Prostate gland (tissue), 2 donors: ENCODE measurements at regions not wholly inside any gene's neighbourhood (a gene's known extent, or its start where the extent isn't known, plus 50 kb on each side); places are given as distances from the start of the nearest gene placed in this dataset.
"Not testable (repeated sequence)": the region's sequence is repeated elsewhere in the genome, so short reads cannot be mapped to it uniquely, and the experiment has no call there.

Experiments used
- DNase-seq: peaks from one replicate; pipeline ENCODE4 v3.0.0-alpha.2; 2019; ENCODE audit warnings: low spot score
- H3K27ac ChIP-seq, 2 donors: fragments of 200-600 bp; sonication (generic); 2 replicates each; pipeline ENCODE4 v1.5.1; 2017 to 2019
- H3K27me3 ChIP-seq: fragments of 200-600 bp; sonication (generic); replicated peaks from 2 replicates; pipeline ENCODE4 v1.5.1; 2019; ENCODE audit not compliant: insufficient read depth
- H3K36me3 ChIP-seq, 2 donors: fragments of 200-600 bp; sonication (generic); 1 replicate in 1 of 2; 2 replicates in 1 of 2; pipeline versions ENCODE4 v1.5.1 to v1.8.1; 2017 to 2019
- H3K4me1 ChIP-seq: fragments of 200-600 bp; sonication (generic); replicated peaks from 2 replicates; pipeline ENCODE4 v1.5.1; 2019
- H3K4me3 ChIP-seq, 2 donors: fragments of 200-600 bp; sonication (generic); 2 replicates each; pipeline ENCODE4 v1.5.1; 2017 to 2019
- H3K9me3 ChIP-seq: fragments of 200-600 bp; sonication (generic); 2 replicates; pipeline ENCODE4 v1.5.1; 2017
- POLR2A ChIP-seq: fragments of 450-650 bp; IDR thresholded peaks from one replicate; pipeline ENCODE4 v1.6.1; 2016; ENCODE audit warnings: antibody characterized with exemption, mild to moderate bottlenecking
- POLR2AphosphoS5 ChIP-seq: sonication (generic); formaldehyde crosslinking; IDR thresholded peaks from one replicate; pipeline ENCODE4 v1.6.1; 2017; ENCODE audit warnings: antibody characterized with exemption
- WGBS: methylation state at CpG from one replicate; pipeline ENCODE4 v1.1.5; 2018; 5-methylcytosine and 5-hydroxymethylcytosine counted together
- intact Hi-C: fragments of 100-400 bp; cut with DNase I; formaldehyde crosslinking; loops from one replicate; pipeline ENCODE4 v1.14.2; 2022
- TF ChIP-seq, protein P1 (sequence below), 4 experiments: fragments of 200-600 bp in 2 of 4; fragments of 450-650 bp in 2 of 4; sonication (generic) in 2 of 4; IDR thresholded peaks; 1 replicate in 3 of 4; 2 replicates in 1 of 4; pipeline ENCODE4 v1.5.1; 2016 to 2019; ENCODE audit warnings: antibody characterized with exemption in 4 of 4, mild to moderate bottlenecking in 2 of 4, moderate library complexity in 2 of 4

DNA sequence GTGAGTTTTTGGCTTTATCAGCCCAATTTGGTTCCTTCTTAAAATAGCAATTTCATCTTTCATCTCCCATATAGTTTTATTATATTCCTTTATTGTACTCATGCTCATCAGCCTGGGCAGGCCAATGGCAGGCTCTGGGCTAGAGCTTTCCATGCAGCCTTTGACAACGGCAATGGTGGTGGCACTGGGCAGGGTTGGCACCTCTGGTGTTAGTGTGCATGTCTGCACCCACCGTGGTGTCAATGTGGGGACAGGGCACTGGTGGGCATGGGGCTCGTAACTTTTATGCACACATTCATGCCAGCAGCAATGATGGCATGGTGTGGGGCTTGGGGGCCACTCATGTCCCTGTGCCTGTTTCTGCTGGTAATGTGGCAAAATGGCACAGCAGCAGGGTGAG is 1305.4 kb downstream of the DSC3 start:
- intact Hi-C loops: no loop called here
- H3K27ac ChIP-seq: no peak overlapping the region
- TF ChIP-seq, protein P1, sequence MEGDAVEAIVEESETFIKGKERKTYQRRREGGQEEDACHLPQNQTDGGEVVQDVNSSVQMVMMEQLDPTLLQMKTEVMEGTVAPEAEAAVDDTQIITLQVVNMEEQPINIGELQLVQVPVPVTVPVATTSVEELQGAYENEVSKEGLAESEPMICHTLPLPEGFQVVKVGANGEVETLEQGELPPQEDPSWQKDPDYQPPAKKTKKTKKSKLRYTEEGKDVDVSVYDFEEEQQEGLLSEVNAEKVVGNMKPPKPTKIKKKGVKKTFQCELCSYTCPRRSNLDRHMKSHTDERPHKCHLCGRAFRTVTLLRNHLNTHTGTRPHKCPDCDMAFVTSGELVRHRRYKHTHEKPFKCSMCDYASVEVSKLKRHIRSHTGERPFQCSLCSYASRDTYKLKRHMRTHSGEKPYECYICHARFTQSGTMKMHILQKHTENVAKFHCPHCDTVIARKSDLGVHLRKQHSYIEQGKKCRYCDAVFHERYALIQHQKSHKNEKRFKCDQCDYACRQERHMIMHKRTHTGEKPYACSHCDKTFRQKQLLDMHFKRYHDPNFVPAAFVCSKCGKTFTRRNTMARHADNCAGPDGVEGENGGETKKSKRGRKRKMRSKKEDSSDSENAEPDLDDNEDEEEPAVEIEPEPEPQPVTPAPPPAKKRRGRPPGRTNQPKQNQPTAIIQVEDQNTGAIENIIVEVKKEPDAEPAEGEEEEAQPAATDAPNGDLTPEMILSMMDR (IDR thresholded peaks at IDR 0.05): no peak

DNA sequence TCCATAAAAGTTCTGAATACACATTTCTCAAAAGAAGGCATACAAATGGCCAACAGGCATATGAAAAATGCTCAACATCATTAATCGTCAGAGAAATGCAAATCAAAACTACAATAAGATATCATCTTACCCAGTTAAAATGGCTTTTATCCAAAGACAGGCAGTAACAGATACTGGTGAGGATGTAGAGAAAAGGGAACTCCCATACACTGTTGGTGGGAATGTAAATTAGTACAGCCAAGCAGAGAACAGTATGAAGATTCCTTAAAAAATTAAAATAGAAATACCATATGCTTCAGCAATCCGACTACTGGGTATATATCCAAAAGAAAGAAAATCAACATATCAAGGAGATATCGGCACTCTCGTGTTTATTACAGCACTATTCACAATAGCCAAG is 1312.5 kb downstream of the DSC3 start:
- TF ChIP-seq, protein P1 (IDR thresholded peaks at IDR 0.05): no peak
- TF ChIP-seq POLR2AphosphoS5: no peak
- TF ChIP-seq POLR2A: no peak
- Histone ChIP-seq H3K9me3 (no peaks in the 10 kb centered on the region), H3K4me3 (no peak overlapping the region), H3K27me3 (no peaks in the 10 kb centered on the region), H3K4me1 (no peaks in the 10 kb centered on the region), H3K27ac (no peak overlapping the region), H3K36me3 (no peaks in the 10 kb centered on the region)
- DNase-seq: no peak
- intact Hi-C loops: no loop called here
- 86% methylated on average over 4 of the region's 4 CpGs for WGBS

More for the DNA sequence above, 1305.4 kb downstream of the DSC3 start:
- Histone ChIP-seq H3K4me3 (no peak overlapping the region), H3K36me3 (no peaks in the 10 kb centered on the region), H3K27me3 (no peaks in the 10 kb centered on the region), H3K4me1 (no peaks in the 10 kb centered on the region), H3K9me3 (no peaks in the 10 kb centered on the region)
- no peak for DNase-seq
- WGBS: 100% methylated on average over 2 of the region's 3 CpGs

DNA sequence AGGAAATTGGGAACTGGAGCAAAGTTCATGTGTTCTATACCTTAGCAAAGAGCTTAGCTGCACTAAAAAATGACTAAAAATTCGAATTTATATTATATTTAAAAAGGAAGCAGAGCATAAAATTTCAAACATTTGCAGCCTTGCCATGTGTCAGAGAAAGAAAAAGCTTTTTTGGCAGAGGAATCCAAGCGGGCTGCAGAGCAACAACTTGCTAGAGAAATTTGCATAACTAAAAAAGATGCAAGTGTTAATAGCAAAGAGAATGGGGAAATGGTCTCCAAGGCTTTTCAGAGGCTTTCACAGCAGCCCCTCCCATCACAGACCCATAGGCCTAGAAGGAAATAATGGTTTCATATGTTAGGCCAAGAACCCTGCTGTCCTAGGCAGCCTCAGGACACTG is 1315.9 kb downstream of the DSC3 start:
- H3K4me3 ChIP-seq: no peak overlapping the region
- WGBS: 39% methylated on average over 2 of the region's 2 CpGs
- H3K36me3 ChIP-seq: no peaks in the 10 kb centered on the region
- H3K4me1 ChIP-seq: no peaks in the 10 kb centered on the region
- no peaks in the 10 kb centered on the region for H3K27me3 ChIP-seq
- TF ChIP-seq POLR2AphosphoS5: no peak
- TF ChIP-seq POLR2A: no peak
- TF ChIP-seq, protein P1 (IDR thresholded peaks at IDR 0.05): no peak
- no peak for DNase-seq
- intact Hi-C loops: no loop called here
- no peak overlapping the region for H3K27ac ChIP-seq
- no peaks in the 10 kb centered on the region for H3K9me3 ChIP-seq

DNA sequence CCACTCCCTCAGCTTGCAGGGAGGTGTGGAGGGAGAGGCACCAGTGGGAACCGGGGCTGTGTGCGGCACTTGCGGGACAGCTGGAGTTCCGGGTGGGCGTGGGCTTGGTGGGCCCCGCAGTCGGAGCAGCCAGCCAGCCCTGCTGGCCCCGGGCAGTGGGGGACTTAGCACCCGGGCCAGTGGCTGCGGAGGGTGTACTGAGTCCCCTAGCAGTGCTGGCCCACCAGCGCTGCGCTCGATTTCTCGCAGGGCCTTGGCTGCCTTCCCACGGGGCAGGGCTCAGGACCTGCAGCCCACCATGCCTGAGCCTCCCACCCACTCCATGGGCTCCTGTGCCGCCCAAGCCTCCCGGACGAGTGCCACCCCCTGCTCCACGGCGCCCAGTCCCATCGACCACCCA is 1319.1 kb downstream of the DSC3 start:
- H3K27ac ChIP-seq, H3K4me1 ChIP-seq, H3K36me3 ChIP-seq, intact Hi-C loops, H3K4me3 ChIP-seq, H3K9me3 ChIP-seq, DNase-seq, H3K27me3 ChIP-seq: not testable (repeated sequence)
- 87% methylated on average over 13 of the region's 21 CpGs for whole genome bisulfite sequencing

DNA sequence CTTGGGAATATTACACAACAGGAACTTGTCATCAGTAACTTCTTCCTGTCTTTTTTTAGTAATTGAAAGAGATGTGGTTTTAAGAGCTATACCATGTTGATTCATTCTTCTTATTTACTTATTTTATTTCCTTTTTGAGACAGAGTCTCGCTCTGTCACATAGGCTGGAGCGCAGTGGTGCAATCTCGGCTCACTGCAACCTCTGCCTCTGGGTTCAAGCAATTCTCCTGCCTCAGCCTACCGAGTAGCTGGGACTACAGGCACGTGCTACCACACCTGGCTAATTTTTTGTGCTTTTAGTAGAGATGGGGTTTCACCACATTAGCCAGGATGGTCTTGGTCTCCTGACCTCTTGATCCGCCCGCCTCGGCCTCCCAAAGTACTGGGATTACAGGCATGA is 1326.6 kb downstream of the DSC3 start:
- 90% methylated on average over 8 of the region's 8 CpGs for WGBS
- H3K4me1 ChIP-seq, DNase-seq, intact Hi-C loops, H3K4me3 ChIP-seq, H3K27me3 ChIP-seq, H3K27ac ChIP-seq, H3K36me3 ChIP-seq, H3K9me3 ChIP-seq: not testable (repeated sequence)

DNA sequence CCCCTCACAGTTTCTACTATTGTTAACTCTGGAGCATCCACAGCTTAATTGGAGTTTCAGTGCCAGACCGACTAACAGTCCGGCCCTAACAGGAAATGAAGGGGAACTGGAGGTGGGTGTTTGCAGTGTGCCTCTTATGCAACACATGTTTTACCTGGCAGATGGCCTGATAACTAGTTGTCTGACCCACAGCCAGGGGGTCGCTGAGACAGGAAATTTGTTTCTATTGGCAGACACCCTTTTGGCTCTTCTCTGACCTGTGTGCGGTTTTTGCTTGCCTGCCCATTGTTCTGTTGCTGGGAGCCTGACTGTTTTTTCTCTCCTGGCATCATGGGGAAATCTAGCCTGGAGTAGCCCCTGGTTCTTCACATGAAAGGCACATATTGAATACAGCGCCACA is 1329.8 kb downstream of the DSC3 start:
- TF ChIP-seq POLR2AphosphoS5 (no peak), POLR2A (no peak)
- TF ChIP-seq, protein P1 (IDR thresholded peaks at IDR 0.05): no peak
- Histone ChIP-seq H3K27ac (no peak overlapping the region), H3K36me3 (no peaks in the 10 kb centered on the region), H3K9me3 (no peaks in the 10 kb centered on the region), H3K4me3 (no peak overlapping the region), H3K4me1 (no peaks in the 10 kb centered on the region), H3K27me3 (no peaks in the 10 kb centered on the region)
- WGBS: 59% methylated on average over 5 of the region's 5 CpGs
- intact Hi-C loops: no loop called here
- DNase-seq: no peak
